Hepatocyte (in vitro differentiated cells): ENCODE measurements at regions not wholly inside any gene's neighbourhood (a gene's known extent, or its start where the extent isn't known, plus 50 kb on each side); places are given as distances from the start of the nearest gene placed in this dataset.

Source experiments
- EZH2 ChIP-seq: fragments of 200-600 bp; sonication (generic); IDR thresholded peaks from 2 replicates; pipeline ENCODE4 v1.6.1; 2016; ENCODE audit warnings: antibody characterized with exemption, mild to moderate bottlenecking, borderline replicate concordance
- EZH2phosphoT487 ChIP-seq: fragments of 200-600 bp; sonication (generic); IDR thresholded peaks from one replicate; pipeline ENCODE4 v1.6.1; 2018; ENCODE audit warnings: antibody characterized with exemption, mild to moderate bottlenecking, low read depth, moderate library complexity; ENCODE audit not compliant: unreplicated experiment, severe bottlenecking
- TF ChIP-seq, protein P1 (sequence below): fragments of 200-600 bp; sonication (generic); IDR thresholded peaks from 2 replicates; pipeline ENCODE4 v1.5.1; 2016; ENCODE audit warnings: antibody characterized with exemption, mild to moderate bottlenecking; ENCODE audit not compliant: poor library complexity

DNA sequence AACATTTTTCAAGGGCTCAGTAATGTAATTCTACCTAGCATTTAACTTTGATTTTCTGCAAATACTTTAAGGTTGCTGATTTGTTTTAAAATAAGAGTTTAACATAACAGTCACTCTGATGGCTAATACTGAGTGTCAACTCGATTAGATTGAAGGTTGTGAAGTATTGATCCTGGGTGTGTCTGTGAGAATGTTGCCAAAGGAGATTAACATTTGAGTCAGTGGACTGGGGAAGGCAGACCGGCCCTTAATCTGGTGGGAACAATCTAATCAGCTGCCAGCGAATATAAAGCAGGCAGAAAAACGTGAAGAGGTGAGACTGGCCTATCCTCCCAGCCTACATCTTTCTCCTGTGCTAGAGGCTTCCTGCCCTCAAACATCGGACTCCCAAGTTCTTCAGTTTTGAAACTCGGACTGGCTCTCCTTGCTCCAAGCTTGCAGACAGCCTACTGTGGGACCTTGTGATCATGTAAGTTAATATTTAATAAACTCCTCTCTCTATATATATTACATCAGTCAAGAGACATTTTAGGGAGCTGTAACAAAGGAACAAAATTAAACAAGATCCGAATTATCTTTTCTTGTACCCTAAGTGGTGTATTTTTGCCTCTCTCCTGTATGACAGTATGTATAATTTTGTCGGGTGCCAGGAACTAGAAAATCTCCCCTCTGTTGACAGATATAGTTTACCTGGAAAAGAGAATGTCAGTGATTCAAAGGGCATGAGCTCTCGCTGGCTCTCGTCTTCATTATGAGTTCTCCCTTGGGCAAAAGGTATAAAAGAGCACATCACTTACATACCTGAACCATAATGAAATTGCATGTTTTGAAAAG, 576.1 kb downstream of the LRRC70 start:
- TF ChIP-seq EZH2 (no peak), EZH2phosphoT487 (no peak)
- TF ChIP-seq, protein P1, sequence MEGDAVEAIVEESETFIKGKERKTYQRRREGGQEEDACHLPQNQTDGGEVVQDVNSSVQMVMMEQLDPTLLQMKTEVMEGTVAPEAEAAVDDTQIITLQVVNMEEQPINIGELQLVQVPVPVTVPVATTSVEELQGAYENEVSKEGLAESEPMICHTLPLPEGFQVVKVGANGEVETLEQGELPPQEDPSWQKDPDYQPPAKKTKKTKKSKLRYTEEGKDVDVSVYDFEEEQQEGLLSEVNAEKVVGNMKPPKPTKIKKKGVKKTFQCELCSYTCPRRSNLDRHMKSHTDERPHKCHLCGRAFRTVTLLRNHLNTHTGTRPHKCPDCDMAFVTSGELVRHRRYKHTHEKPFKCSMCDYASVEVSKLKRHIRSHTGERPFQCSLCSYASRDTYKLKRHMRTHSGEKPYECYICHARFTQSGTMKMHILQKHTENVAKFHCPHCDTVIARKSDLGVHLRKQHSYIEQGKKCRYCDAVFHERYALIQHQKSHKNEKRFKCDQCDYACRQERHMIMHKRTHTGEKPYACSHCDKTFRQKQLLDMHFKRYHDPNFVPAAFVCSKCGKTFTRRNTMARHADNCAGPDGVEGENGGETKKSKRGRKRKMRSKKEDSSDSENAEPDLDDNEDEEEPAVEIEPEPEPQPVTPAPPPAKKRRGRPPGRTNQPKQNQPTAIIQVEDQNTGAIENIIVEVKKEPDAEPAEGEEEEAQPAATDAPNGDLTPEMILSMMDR = no peak
